IMR-90 (cell line): ENCODE measurements at regions not wholly inside any gene's neighbourhood (a gene's known extent, or its start where the extent isn't known, plus 50 kb on each side); places are given as distances from the start of the nearest gene placed in this dataset.

Experiments used
- ATAC-seq: fragments of 200-7000 bp; cut with Tn5 transposase; 2 replicates; pipeline ENCODE4 v1.9.1; 2020; ENCODE audit warnings: low read depth, mild to moderate bottlenecking, moderate library complexity
- BruUV-seq: library from RNA; stranded (reverse); fragments of 400-500 nt; replicated peaks from 2 replicates; lab custom pipeline; 2021; lab: Mats Ljungman, UMichigan
- CTCF ChIA-PET: fragments of 300-600 bp; formaldehyde crosslinking; extraction: SDS; loops from one replicate; lab custom pipeline; 2021; ENCODE audit warnings: antibody characterized with exemption; lab: Yijun Ruan, JAX
- POLR2A ChIA-PET: fragments of 300-600 bp; sonication (Branson Sonifier 250); formaldehyde crosslinking; loops from one replicate; lab custom pipeline; 2022; ENCODE audit warnings: antibody characterized with exemption; ENCODE audit not compliant: unreplicated experiment; lab: Charles Lee
- DNase-seq: peaks from one replicate; pipeline ENCODE4 v3.0.0; 2013
- H2AFZ ChIP-seq: replicated peaks from 2 replicates; pipeline ENCODE3; 2013; ENCODE audit warnings: low read length, mild to moderate bottlenecking; ENCODE audit not compliant: poor library complexity
- H2AK5ac ChIP-seq: 2 replicates; pipeline ENCODE4 v1.6.1; 2013; ENCODE audit warnings: low read depth, low read length, inconsistent platforms
- H2AK9ac ChIP-seq: replicated peaks from 2 replicates; pipeline ENCODE3; 2013; ENCODE audit warnings: mild to moderate bottlenecking, low read depth, low read length, moderate library complexity; ENCODE audit not compliant: poor library complexity
- H2BK120ac ChIP-seq: 2 replicates; pipeline ENCODE4 v1.6.1; 2013; ENCODE audit warnings: low read depth, low read length, inconsistent platforms
- H2BK15ac ChIP-seq: 3 replicates; pipeline ENCODE4 v1.6.1; 2013; ENCODE audit warnings: low read depth, low read length, inconsistent platforms
- H2BK20ac ChIP-seq: 2 replicates; pipeline ENCODE4 v1.6.1; 2013; ENCODE audit warnings: low read depth, mild to moderate bottlenecking, inconsistent platforms, low read length, moderate library complexity
- H2BK5ac ChIP-seq: 2 replicates; pipeline ENCODE4 v1.6.1; 2013; ENCODE audit warnings: mild to moderate bottlenecking, low read depth, low read length, inconsistent platforms; ENCODE audit not compliant: poor library complexity, severe bottlenecking
- H3K14ac ChIP-seq: replicated peaks from 2 replicates; pipeline ENCODE4 v1.6.1; 2013; ENCODE audit warnings: low read depth, low read length, inconsistent platforms
- H3K18ac ChIP-seq: 2 replicates; pipeline ENCODE4 v1.6.1; 2013; ENCODE audit warnings: low read depth, low read length, control low read depth
- H3K23ac ChIP-seq: 2 replicates; pipeline ENCODE4 v1.6.1; 2013; ENCODE audit warnings: low read depth, low read length, inconsistent platforms
- H3K27ac ChIP-seq: 2 replicates; pipeline ENCODE4 v1.5.1; 2013; ENCODE audit warnings: mild to moderate bottlenecking, control low read depth, low read length; ENCODE audit not compliant: insufficient read depth
- H3K27me3 ChIP-seq: 2 replicates; pipeline ENCODE4 v1.6.1; 2013; ENCODE audit warnings: low read length; ENCODE audit not compliant: control insufficient read depth, insufficient read depth
- H3K36me3 ChIP-seq: 2 replicates; pipeline ENCODE4 v1.6.1; 2013; ENCODE audit warnings: low read length, mixed read lengths; ENCODE audit not compliant: control insufficient read depth, insufficient read depth
- H3K4ac ChIP-seq: 2 replicates; pipeline ENCODE4 v1.6.1; 2013; ENCODE audit warnings: low read depth, low read length, inconsistent platforms
- H3K4me1 ChIP-seq: 2 replicates; pipeline ENCODE4 v1.6.1; 2013; ENCODE audit warnings: low read length, mixed read lengths; ENCODE audit not compliant: control insufficient read depth, insufficient read depth
- H3K4me2 ChIP-seq: 2 replicates; pipeline ENCODE4 v1.6.1; 2013; ENCODE audit warnings: low read depth, mild to moderate bottlenecking, control low read depth, low read length, moderate library complexity
- H3K4me3 ChIP-seq: 2 replicates; pipeline ENCODE4 v1.5.1; 2013; ENCODE audit warnings: low read depth, mild to moderate bottlenecking, control low read depth, low read length, moderate library complexity; ENCODE audit not compliant: insufficient read depth
- H3K56ac ChIP-seq: 2 replicates; pipeline ENCODE4 v1.6.1; 2013; ENCODE audit warnings: low read length, inconsistent platforms; ENCODE audit not compliant: insufficient read depth; ENCODE audit errors: extremely low read depth
- H3K79me1 ChIP-seq, 2 experiments: 2 replicates each; pipeline ENCODE4 v1.6.1; 2013; ENCODE audit warnings: low read length in 2 of 2, inconsistent platforms in 1 of 2, low read depth in 1 of 2
- H3K9ac ChIP-seq: 2 replicates; pipeline ENCODE4 v1.6.1; 2013; ENCODE audit warnings: low read depth, low read length, control low read depth
- H3K9me1 ChIP-seq: 2 replicates; pipeline ENCODE4 v1.6.1; 2013; ENCODE audit warnings: low read length, inconsistent platforms; ENCODE audit not compliant: insufficient read depth
- H3K9me3 ChIP-seq: 2 replicates; pipeline ENCODE4 v1.6.1; 2013; ENCODE audit warnings: low read length; ENCODE audit not compliant: control insufficient read depth, insufficient read depth
- H4K20me1 ChIP-seq: 2 replicates; pipeline ENCODE4 v1.6.1; 2013; ENCODE audit warnings: low read length, inconsistent platforms; ENCODE audit not compliant: insufficient read depth
- H4K5ac ChIP-seq: 2 replicates; pipeline ENCODE4 v1.6.1; 2013; ENCODE audit warnings: mild to moderate bottlenecking, low read depth, low read length, control low read depth
- H4K8ac ChIP-seq, 2 experiments: 2 replicates each; pipeline ENCODE4 v1.6.1; 2013; ENCODE audit warnings: low read depth in 2 of 2, low read length in 2 of 2, control low read depth in 1 of 2, inconsistent platforms in 1 of 2
- H4K91ac ChIP-seq: 2 replicates; pipeline ENCODE4 v1.6.1; 2013; ENCODE audit warnings: low read depth, low read length, inconsistent platforms; ENCODE audit not compliant: insufficient read depth
- ELK1 ChIP-seq: fragments of 150-350 bp; IDR thresholded peaks from 2 replicates; pipeline ENCODE4 v1.6.1; 2016; ENCODE audit warnings: low read depth, mild to moderate bottlenecking, low read length, moderate library complexity, borderline replicate concordance
- MAFK ChIP-seq: IDR thresholded peaks from 2 replicates; pipeline ENCODE4 v1.6.1; 2012; ENCODE audit warnings: low read depth, low read length, improper control_type of control experiment
- MAZ ChIP-seq: IDR thresholded peaks from 2 replicates; pipeline ENCODE4 v1.6.1; 2012; ENCODE audit warnings: low read depth, mild to moderate bottlenecking, low read length, improper control_type of control experiment, moderate library complexity, borderline replicate concordance
- NFE2L2 ChIP-seq: fragments of 150-350 bp; IDR thresholded peaks from 2 replicates; pipeline ENCODE4 v1.6.1; 2016; ENCODE audit warnings: low read depth, mild to moderate bottlenecking, low read length
- POLR2A ChIP-seq: IDR thresholded peaks from 2 replicates; pipeline ENCODE4 v1.6.1; 2012; ENCODE audit warnings: mild to moderate bottlenecking, low read depth, low read length
- WGBS, 2 experiments: methylation state at CpG; one replicate each; pipeline versions ENCODE4 v1.1.5 to v1.1.7; 2013; ENCODE audit warnings: missing lambda C conversion rate in 2 of 2; ENCODE audit not compliant: insufficient read length in 1 of 2; ENCODE audit errors: extremely low coverage in 2 of 2; 5-methylcytosine and 5-hydroxymethylcytosine counted together
- dilution Hi-C: fragments of 300-500 bp; cut with HindIII; formaldehyde crosslinking; loops from one replicate; pipeline ENCODE4 v1.14.3; 2018; ENCODE audit warnings: low sequenced_read_pairs; ENCODE audit not compliant: unreplicated experiment
- in situ Hi-C: fragments of 300-500 bp; cut with MboI; formaldehyde crosslinking; loops from 3 replicates; pipeline ENCODE4 v1.14.3; 2019; ENCODE audit warnings: low sequenced_read_pairs, inconsistent platforms, mixed read lengths
- intact Hi-C: fragments of 100-400 bp; cut with micrococcal nuclease; formaldehyde crosslinking; loops from 2 replicates; pipeline ENCODE4 v1.10.0; 2022

GRCh38 chr2:12430407-12431133 lies 286.2 kb upstream of the TRIB2 start:
- no peak overlapping the region for H2AFZ ChIP-seq
- H3K4me1 ChIP-seq = peaks cover 23% of the 10 kb centered on the region
- H2AK5ac ChIP-seq = peak overlapping the region; percentile 6; the same call in 1 of the 2 replicates
- intact Hi-C loops (loop anchor here (10.0 kb wide), 1 partner anchor 376 kb away; no protein-coding TSS in a partner anchor), dilution Hi-C loops (no loop called here), in situ Hi-C loops (no loop called here)
- no peak overlapping the region for H3K4me3 ChIP-seq
- H3K56ac ChIP-seq = 0 out of 2 replicates have a peak overlapping the region, but pooled peaks have one; percentile 13
- peak overlapping the region; percentile 70 for H2BK120ac ChIP-seq
- CTCF ChIA-PET = no interaction called here
- peaks cover 15% of the 10 kb centered on the region for H3K9me1 ChIP-seq
- H3K18ac ChIP-seq = peak overlapping the region; percentile 98
- no peaks in the 10 kb centered on the region for H4K20me1 ChIP-seq
- H4K8ac ChIP-seq = peak overlapping the region; percentile 26 to 60; a peak in 3 of 4 replicates
- H3K14ac ChIP-seq = peak overlapping the region; percentile 64
- POLR2A ChIA-PET = no interaction called here
- DNase-seq = peak; percentile 61
- peak overlapping the region; percentile 40; the same call in 1 of the 2 replicates for H4K91ac ChIP-seq
- H3K27me3 ChIP-seq = no peaks in the 10 kb centered on the region
- no peaks in the 10 kb centered on the region for H3K9me3 ChIP-seq
- WGBS, 2 experiments = 100% methylated on average over 1 of the region's 6 CpGs; no CpG with 5 or more reads in 1 of the 2 experiments
- no peak overlapping the region for H2AK9ac ChIP-seq
- H3K79me1 ChIP-seq = no peaks in the 10 kb centered on the region
- TF ChIP-seq MAFK (no peak), MAZ (no peak), ELK1 (no peak), POLR2A (no peak), NFE2L2 (no peak)
- no peak overlapping the region for H3K9ac ChIP-seq
- ATAC-seq = no peak
- peak overlapping the region; percentile 95; the same call in 1 of the 2 replicates for H3K27ac ChIP-seq
- no TSS peak for BruUV-seq
- peak overlapping the region; percentile 87 for H2BK5ac ChIP-seq
- no peaks in the 10 kb centered on the region for H3K36me3 ChIP-seq
- H2BK20ac ChIP-seq = peak overlapping the region; percentile 73; the same call in 1 of the 2 replicates
- H4K5ac ChIP-seq = peak overlapping the region; percentile 94
- H2BK15ac ChIP-seq = peak overlapping the region; percentile 26; the same call in 2 of the 3 replicates
- H3K4me2 ChIP-seq = peak overlapping the region; percentile 64
- H3K23ac ChIP-seq = no peak overlapping the region; the same call in 1 of the 2 replicates
- peak overlapping the region; percentile 24 for H3K4ac ChIP-seq
